K562 (cell line): ENCODE measurements at regions not wholly inside any gene's neighbourhood (a gene's known extent, or its start where the extent isn't known, plus 50 kb on each side); places are given as distances from the start of the nearest gene placed in this dataset.

Experiments
- ATAC-seq: fragments of 200-7000 bp; cut with Tn5 transposase; 3 replicates; pipeline ENCODE4 v1.9.1; 2020; ENCODE audit warnings: moderate library complexity
- BruUV-seq: library from RNA; stranded (reverse); fragments of 400-500 nt; replicated peaks from 2 replicates; lab custom pipeline; 2021; lab: Mats Ljungman, UMichigan
- CTCF ChIA-PET: fragments of 300-600 bp; formaldehyde crosslinking; extraction: SDS; loops from one replicate; lab custom pipeline; 2021; ENCODE audit warnings: low intra/inter-chr PET ratio; lab: Yijun Ruan, JAX
- POLR2A ChIA-PET: fragments of 300-600, 350-650 bp; sonication (Branson Sonifier 250); formaldehyde crosslinking; extraction: SDS; loops from one replicate; lab custom pipeline; 2021; ENCODE audit warnings: antibody characterized with exemption, inconsistent platforms; lab: Yijun Ruan, JAX
- DNase-seq, 4 experiments: peaks; one replicate each; pipeline versions ENCODE4 v3.0.0 to v3.0.0-alpha.2; 2011 to 2018; ENCODE audit warnings: low spot score in 3 of 4, mixed read lengths in 3 of 4; ENCODE audit errors: extremely low read depth in 1 of 4
- FAIRE-seq: peaks from 2 replicates; lab custom pipeline; 2011; peaks lifted over from hg19 to GRCh38; lab: Jason Lieb, UNC
- H2AFZ ChIP-seq: 2 replicates; pipeline ENCODE4 v1.6.0; 2011; ENCODE audit warnings: low read depth, low read length, control low read depth, inconsistent platforms
- H3K27ac ChIP-seq: fragments of 200-600 bp; 3 replicates; pipeline ENCODE4 v1.8.0; 2011; ENCODE audit warnings: low read depth, mild to moderate bottlenecking, control low read depth, inconsistent platforms, low read length, moderate library complexity, mixed read lengths; ENCODE audit errors: extremely low read depth
- H3K27me3 ChIP-seq, 2 experiments: fragments of 300-600 bp in 1 of 2; 2 replicates in 1 of 2; 3 replicates in 1 of 2; pipeline versions ENCODE4 v1.6.0 to v1.8.0; 2011; ENCODE audit warnings: inconsistent platforms in 2 of 2, low read length in 2 of 2, mild to moderate bottlenecking in 1 of 2, mixed read lengths in 1 of 2, moderate library complexity in 1 of 2; ENCODE audit not compliant: control insufficient read depth in 2 of 2, insufficient read depth in 2 of 2
- H3K36me3 ChIP-seq: fragments of 300-600 bp; 3 replicates; pipeline ENCODE4 v1.8.0; 2011; ENCODE audit warnings: mild to moderate bottlenecking, low read length, inconsistent platforms; ENCODE audit not compliant: control insufficient read depth, insufficient read depth
- H3K4me1 ChIP-seq, 2 experiments: fragments of 200-600 bp in 1 of 2; replicated peaks in 1 of 2; 2 replicates in 1 of 2; 3 replicates in 1 of 2; pipeline versions ENCODE4 v1.5.1 to v1.8.0; 2011; ENCODE audit warnings: inconsistent platforms in 2 of 2, low read length in 2 of 2, mild to moderate bottlenecking in 1 of 2, mixed read lengths in 1 of 2, moderate library complexity in 1 of 2; ENCODE audit not compliant: control insufficient read depth in 2 of 2, insufficient read depth in 2 of 2
- H3K4me2 ChIP-seq: 2 replicates; pipeline ENCODE4 v1.6.1; 2011; ENCODE audit warnings: low read length, control low read depth, inconsistent platforms, mixed read lengths; ENCODE audit not compliant: insufficient read depth
- H3K4me3 ChIP-seq: fragments of 200-600 bp; sonication (generic), shearing (Covaris generic); 2 replicates; pipeline ENCODE4 v1.5.1; 2016; ENCODE audit warnings: control low read depth, inconsistent platforms
- H3K79me2 ChIP-seq: fragments of 200-600 bp; 3 replicates; pipeline ENCODE4 v1.8.0; 2011; ENCODE audit warnings: low read length, inconsistent platforms; ENCODE audit not compliant: control insufficient read depth, insufficient read depth
- H3K9ac ChIP-seq, 2 experiments: 2 replicates each; pipeline versions ENCODE4 v1.6.0 to v1.6.1; 2011; ENCODE audit warnings: low read depth in 2 of 2, low read length in 2 of 2, control low read depth in 1 of 2, inconsistent platforms in 1 of 2, mild to moderate bottlenecking in 1 of 2, mixed read lengths in 1 of 2; ENCODE audit not compliant: insufficient read depth in 1 of 2
- H3K9me1 ChIP-seq: one replicate; pipeline ENCODE4 v1.6.0; 2011; ENCODE audit warnings: inconsistent platforms, mild to moderate bottlenecking, low read length, moderate library complexity; ENCODE audit not compliant: control insufficient read depth, insufficient read depth
- H3K9me3 ChIP-seq: replicated peaks from 2 replicates; pipeline ENCODE4 v1.5.1; 2011; ENCODE audit warnings: low read depth, low read length, inconsistent platforms; ENCODE audit not compliant: control insufficient read depth, insufficient read depth
- H4K20me1 ChIP-seq: replicated peaks from 2 replicates; pipeline ENCODE4 v1.6.1; 2011; ENCODE audit warnings: low read length, inconsistent platforms, mixed read lengths; ENCODE audit not compliant: control insufficient read depth, insufficient read depth
- ARID1B ChIP-seq: fragments of 450-650 bp; IDR thresholded peaks from 2 replicates; pipeline ENCODE4 v1.6.1; 2016; ENCODE audit warnings: antibody characterized with exemption, mild to moderate bottlenecking, inconsistent platforms
- BMI1 ChIP-seq: fragments of 150-350 bp; IDR thresholded peaks from 2 replicates; pipeline ENCODE4 v1.6.1; 2014; ENCODE audit warnings: low read length
- CHCHD3 ChIP-seq: fragments of 250-450 bp; sonication (Bioruptor Pico); IDR thresholded peaks from 2 replicates; pipeline ENCODE4 v2.1.2; 2022; ENCODE audit warnings: mild to moderate bottlenecking
- XRCC4 ChIP-seq: IDR thresholded peaks from one replicate; pipeline ENCODE4 v1.6.1; 2011; ENCODE audit not compliant: insufficient read depth, insufficient read length; ENCODE audit errors: extremely low read depth
- ZEB2 ChIP-seq: fragments of 450-650 bp; IDR thresholded peaks from 2 replicates; pipeline ENCODE4 v1.6.1; 2016
- ZKSCAN1 ChIP-seq: fragments of 150-350 bp; IDR thresholded peaks from 2 replicates; pipeline ENCODE4 v1.6.1; 2016; ENCODE audit warnings: low read depth, low read length
- ZNF277 ChIP-seq: fragments of 250-450 bp; sonication (Bioruptor Pico); IDR thresholded peaks from 2 replicates; pipeline ENCODE4 v1.8.0; 2022; ENCODE audit warnings: inconsistent platforms, mild to moderate bottlenecking, moderate library complexity, borderline replicate concordance
- ZNF316 ChIP-seq: fragments of 450-650 bp; IDR thresholded peaks from 2 replicates; pipeline ENCODE4 v1.6.1; 2016
- ZNF592 ChIP-seq: fragments of 450-650 bp; IDR thresholded peaks from 2 replicates; pipeline ENCODE4 v1.6.1; 2017; ENCODE audit warnings: antibody characterized with exemption, mild to moderate bottlenecking
- WGBS: fragments of 100-300 bp; shearing (Covaris generic); methylation state at CpG from one replicate; pipeline ENCODE4 v1.1.6; 2016; ENCODE audit warnings: low coverage, mixed read lengths; ENCODE audit not compliant: insufficient coverage; ENCODE audit errors: missing lambda C conversion rate; 5-methylcytosine and 5-hydroxymethylcytosine counted together
- in situ Hi-C: fragments of 300-500 bp; cut with MboI; formaldehyde crosslinking; loops from 4 replicates; pipeline ENCODE4 v1.15.0; 2018; ENCODE audit warnings: inconsistent platforms, mixed read lengths
- intact Hi-C: fragments of 100-400 bp; cut with micrococcal nuclease; formaldehyde crosslinking; loops from 2 replicates; pipeline ENCODE4 v1.14.2; 2022

GRCh38 chr13:86862137-86862536 is 809.0 kb upstream of the SLITRK5 start:
- no TSS peak for BruUV-seq
- no peak for TF ChIP-seq CHCHD3
- no peak for TF ChIP-seq ZNF277 (CRISPR knock-in tag)
- no peak for TF ChIP-seq ZEB2
- no peak for TF ChIP-seq ZKSCAN1
- TF ChIP-seq ZNF316 = no peak
- no peak for TF ChIP-seq BMI1
- TF ChIP-seq ARID1B = no peak
- CTCF ChIA-PET = no interaction called here
- Histone ChIP-seq H3K9me1 (no peaks in the 10 kb centered on the region), H3K79me2 (no peaks in the 10 kb centered on the region), H3K36me3 (no peaks in the 10 kb centered on the region), H3K4me2 (no peak overlapping the region), H4K20me1 (no peaks in the 10 kb centered on the region), H3K27me3 (no peaks in the 10 kb centered on the region), H3K9me3 (no peaks in the 10 kb centered on the region), H3K9ac (no peak overlapping the region), H3K4me1 (no peaks in the 10 kb centered on the region), H2AFZ (no peak overlapping the region), H3K4me3 (no peak overlapping the region), H3K27ac (no peak overlapping the region)
- ATAC-seq (no peak), FAIRE-seq (no peak), DNase-seq (no peak)
- in situ Hi-C loops (no loop called here), intact Hi-C loops (no loop called here)
- POLR2A ChIA-PET = no interaction called here

GRCh38 chr13:86864376-86864775 is 806.8 kb upstream of the SLITRK5 start:
- Histone ChIP-seq H3K36me3 (no peaks in the 10 kb centered on the region), H3K27ac (no peak overlapping the region), H2AFZ (no peak overlapping the region), H3K4me2 (no peak overlapping the region), H3K9me3 (no peaks in the 10 kb centered on the region), H3K79me2 (no peaks in the 10 kb centered on the region), H3K4me1 (no peaks in the 10 kb centered on the region), H3K27me3 (no peaks in the 10 kb centered on the region), H3K9me1 (no peaks in the 10 kb centered on the region), H3K9ac (no peak overlapping the region), H3K4me3 (no peak overlapping the region), H4K20me1 (no peaks in the 10 kb centered on the region)
- 0% methylated on average over 3 of the region's 3 CpGs for WGBS
- ATAC-seq (no peak), DNase-seq (no peak), FAIRE-seq (no peak)
- ChIA-PET CTCF (no interaction called here), POLR2A (no interaction called here)
- no TSS peak for BruUV-seq
- intact Hi-C loops = no loop called here
- in situ Hi-C loops = no loop called here
- TF ChIP-seq ZNF592 (no peak), XRCC4 (no peak)
